Suprapubic skin (tissue), 4 donors: ENCODE measurements at regions not wholly inside any gene's neighbourhood (a gene's known extent, or its start where the extent isn't known, plus 50 kb on each side); places are given as distances from the start of the nearest gene placed in this dataset.

Experiments
- DNase-seq, 2 donors: peaks; one replicate each; pipeline ENCODE4 v3.0.0-alpha.2; 2019; ENCODE audit warnings: low spot score in 2 of 2
- H3K27ac ChIP-seq: fragments of 200-600 bp; sonication (generic); one replicate; pipeline ENCODE4 v1.5.1; 2019
- H3K27me3 ChIP-seq: fragments of 200-600 bp; sonication (generic); one replicate; pipeline ENCODE4 v1.5.1; 2019
- H3K36me3 ChIP-seq: fragments of 200-600 bp; sonication (generic); one replicate; pipeline ENCODE4 v1.5.1; 2019
- H3K4me1 ChIP-seq: fragments of 200-600 bp; sonication (generic); one replicate; pipeline ENCODE4 v1.5.1; 2019
- H3K4me3 ChIP-seq: fragments of 200-600 bp; sonication (generic); one replicate; pipeline ENCODE4 v1.5.1; 2019; ENCODE audit warnings: mild to moderate bottlenecking
- H3K9me3 ChIP-seq: fragments of 200-600 bp; sonication (generic); one replicate; pipeline ENCODE4 v1.5.1; 2019
- CTCF ChIP-seq, 2 donors: fragments of 200-600 bp in 1 of 2; fragments of 450-650 bp in 1 of 2; sonication (generic) in 1 of 2; IDR thresholded peaks; one replicate each; pipeline ENCODE4 v1.5.1; 2016 to 2019; ENCODE audit warnings: antibody characterized with exemption in 2 of 2, mild to moderate bottlenecking in 1 of 2, moderate library complexity in 1 of 2
- EP300 ChIP-seq: sonication (generic); formaldehyde crosslinking; IDR thresholded peaks from one replicate; pipeline ENCODE4 v1.6.1; 2017; ENCODE audit warnings: antibody characterized with exemption
- POLR2A ChIP-seq, 2 donors: fragments of 450-650 bp; IDR thresholded peaks; one replicate each; pipeline ENCODE4 v1.6.1; 2017; ENCODE audit warnings: antibody characterized with exemption in 2 of 2, mild to moderate bottlenecking in 2 of 2, moderate library complexity in 2 of 2
- POLR2AphosphoS5 ChIP-seq, 3 donors: sonication (generic); formaldehyde crosslinking; IDR thresholded peaks; one replicate each; pipeline ENCODE4 v1.6.1; 2017; ENCODE audit warnings: antibody characterized with exemption in 3 of 3
- WGBS: methylation state at CpG from one replicate; pipeline ENCODE4 v1.1.5; 2018; 5-methylcytosine and 5-hydroxymethylcytosine counted together

GRCh38 chr13:61128850-61129645 lies 286.6 kb downstream of the PCDH20 start:
- Histone ChIP-seq H3K36me3 (no peaks in the 10 kb centered on the region), H3K4me1 (no peaks in the 10 kb centered on the region), H3K9me3 (no peaks in the 10 kb centered on the region), H3K27ac (no peak overlapping the region), H3K4me3 (no peak overlapping the region), H3K27me3 (no peaks in the 10 kb centered on the region)
- no peak for DNase-seq
- 60% methylated on average over 2 of the region's 2 CpGs for WGBS
- TF ChIP-seq CTCF (IDR thresholded peaks at IDR 0.05), result no peak

- Histone ChIP-seq H3K27ac (no peak overlapping the region), H3K9me3 (no peaks in the 10 kb centered on the region), H3K27me3 (no peaks in the 10 kb centered on the region), H3K4me3 (no peak overlapping the region), H3K4me1 (no peaks in the 10 kb centered on the region), H3K36me3 (no peaks in the 10 kb centered on the region)
- 91% methylated on average over 5 of the region's 5 CpGs for WGBS
- no peak for DNase-seq
- TF ChIP-seq POLR2A (IDR thresholded peaks at IDR 0.05) (no peak), POLR2AphosphoS5 (IDR thresholded peaks at IDR 0.05) (no peak), EP300 (no peak), CTCF (IDR thresholded peaks at IDR 0.05) (no peak)
Measured at GRCh38 chr13:61123538-61124289, 291.9 kb downstream of the PCDH20 start.

GRCh38 chr13:61113140-61113658 lies 302.4 kb downstream of the PCDH20 start:
- DNase-seq, result no peak
- Histone ChIP-seq H3K9me3 (no peaks in the 10 kb centered on the region), H3K27ac (no peak overlapping the region), H3K4me3 (no peak overlapping the region), H3K36me3 (no peaks in the 10 kb centered on the region), H3K27me3 (no peaks in the 10 kb centered on the region), H3K4me1 (no peaks in the 10 kb centered on the region)
- TF ChIP-seq POLR2AphosphoS5 (IDR thresholded peaks at IDR 0.05), result no peak
- 100% methylated on average over 2 of the region's 3 CpGs for WGBS

GRCh38 chr13:61111529-61111928 lies 304.1 kb downstream of the PCDH20 start:
- Histone ChIP-seq H3K9me3 (no peaks in the 10 kb centered on the region), H3K36me3 (no peaks in the 10 kb centered on the region), H3K4me3 (no peak overlapping the region), H3K27ac (no peak overlapping the region), H3K4me1 (no peaks in the 10 kb centered on the region), H3K27me3 (no peaks in the 10 kb centered on the region)
- 58% methylated on average over 1 of the region's 1 CpG for WGBS
- TF ChIP-seq POLR2A (IDR thresholded peaks at IDR 0.05) (no peak), EP300 (no peak), CTCF (IDR thresholded peaks at IDR 0.05) (no peak), POLR2AphosphoS5 (IDR thresholded peaks at IDR 0.05) (no peak)
- DNase-seq, result no peak

- no peak for TF ChIP-seq EP300
- no peaks in the 10 kb centered on the region for H3K36me3 ChIP-seq
- H3K4me1 ChIP-seq, result no peaks in the 10 kb centered on the region
- no peaks in the 10 kb centered on the region for H3K9me3 ChIP-seq
- no peak overlapping the region for H3K27ac ChIP-seq
- 43% methylated on average over 1 of the region's 1 CpG for WGBS
- no peaks in the 10 kb centered on the region for H3K27me3 ChIP-seq
- no peak for DNase-seq
- no peak overlapping the region for H3K4me3 ChIP-seq
Measured at GRCh38 chr13:61110732-61111131, 304.9 kb downstream of the PCDH20 start.

- 90% methylated on average over 5 of the region's 5 CpGs for WGBS
- Histone ChIP-seq H3K9me3 (no peaks in the 10 kb centered on the region), H3K27ac (no peak overlapping the region), H3K4me3 (no peak overlapping the region), H3K27me3 (no peaks in the 10 kb centered on the region), H3K4me1 (no peaks in the 10 kb centered on the region), H3K36me3 (no peaks in the 10 kb centered on the region)
- no peak for TF ChIP-seq POLR2AphosphoS5 (IDR thresholded peaks at IDR 0.05)
- no peak for DNase-seq
Measured at GRCh38 chr13:61109741-61110140, 305.9 kb downstream of the PCDH20 start.
